Breast epithelium (tissue), 4 donors: ENCODE measurements at regions not wholly inside any gene's neighbourhood (a gene's known extent, or its start where the extent isn't known, plus 50 kb on each side); places are given as distances from the start of the nearest gene placed in this dataset.

Source experiments
- DNase-seq, 2 donors: peaks; one replicate each; pipeline ENCODE4 v3.0.0-alpha.2; 2019; ENCODE audit warnings: low spot score in 2 of 2
- H3K27ac ChIP-seq, 2 donors: fragments of 200-600 bp; sonication (generic) in 1 of 2; one replicate each; pipeline ENCODE4 v1.5.1; 2016 to 2019; ENCODE audit warnings: mild to moderate bottlenecking in 1 of 2
- H3K27me3 ChIP-seq, 2 donors: fragments of 200-600 bp; sonication (generic) in 1 of 2; one replicate each; pipeline versions ENCODE4 v1.5.1 to v1.6.0; 2017 to 2019; ENCODE audit warnings: control low read depth in 1 of 2, mild to moderate bottlenecking in 1 of 2
- H3K36me3 ChIP-seq: fragments of 200-600 bp; one replicate; pipeline ENCODE4 v1.5.1; 2019
- H3K4me1 ChIP-seq, 2 donors: fragments of 200-600 bp; sonication (generic); one replicate each; pipeline ENCODE4 v1.5.1; 2016 to 2019; ENCODE audit warnings: control low read depth in 1 of 2
- H3K4me3 ChIP-seq, 3 donors: fragments of 200-600 bp; sonication (generic); 1 replicate in 2 of 3; 2 replicates in 1 of 3; pipeline ENCODE4 v1.5.1; 2016 to 2019; ENCODE audit warnings: mild to moderate bottlenecking in 3 of 3, moderate library complexity in 2 of 3
- H3K9me3 ChIP-seq, 2 donors: fragments of 200-600 bp; sonication (generic) in 1 of 2; one replicate each; pipeline ENCODE4 v1.5.1; 2016 to 2019; ENCODE audit warnings: control low read depth in 1 of 2
- CTCF ChIP-seq, 3 donors: fragments of 450-650 bp; IDR thresholded peaks; one replicate each; pipeline ENCODE4 v1.5.1; 2016 to 2017; ENCODE audit warnings: antibody characterized with exemption in 3 of 3, mild to moderate bottlenecking in 3 of 3, moderate library complexity in 3 of 3
- POLR2A ChIP-seq: fragments of 450-650 bp; IDR thresholded peaks from one replicate; pipeline ENCODE4 v1.6.1; 2016; ENCODE audit warnings: antibody characterized with exemption, mild to moderate bottlenecking, moderate library complexity
- POLR2AphosphoS5 ChIP-seq, 3 donors: sonication (generic); formaldehyde crosslinking; IDR thresholded peaks; one replicate each; pipeline ENCODE4 v1.6.1; 2017; ENCODE audit warnings: antibody characterized with exemption in 3 of 3
- intact Hi-C: fragments of 100-400 bp; cut with DNase I; formaldehyde crosslinking; loops from one replicate; pipeline ENCODE4 v1.15.1; 2023; ENCODE audit warnings: low total_unique reads

- no peak for TF ChIP-seq CTCF (IDR thresholded peaks at IDR 0.05)
- TF ChIP-seq POLR2AphosphoS5 (IDR thresholded peaks at IDR 0.05): no peak
- no peak for TF ChIP-seq POLR2A
- intact Hi-C loops: no loop called here
These were observed 819.9 kb upstream of the GBE1 start for GRCh38 chr3:82581350-82581749.

DNA sequence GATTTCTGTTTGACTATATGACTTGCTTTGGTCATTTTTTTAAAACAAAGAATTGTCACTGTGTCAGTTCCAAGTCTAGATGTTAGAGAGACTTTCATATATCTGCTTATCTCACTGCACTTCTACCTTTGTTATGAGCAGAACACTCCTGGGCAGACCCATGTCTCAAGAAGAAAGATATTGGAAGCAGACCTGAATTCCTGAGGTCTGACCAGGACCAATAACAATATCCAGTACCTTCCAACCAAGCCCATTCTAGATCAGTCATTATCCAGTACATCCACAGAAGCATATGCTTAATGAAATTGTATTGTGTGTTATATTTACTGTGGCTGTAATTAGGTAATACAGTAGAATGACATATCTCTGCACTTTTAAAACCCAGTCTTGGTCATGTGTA is 811.3 kb upstream of the GBE1 start:
- Histone ChIP-seq H3K36me3 (no peaks in the 10 kb centered on the region), H3K9me3 (no peaks in the 10 kb centered on the region), H3K4me3 (no peak overlapping the region), H3K27ac (no peak overlapping the region), H3K4me1 (no peaks in the 10 kb centered on the region), H3K27me3 (no peaks in the 10 kb centered on the region)
- intact Hi-C loops: no loop called here
- TF ChIP-seq POLR2AphosphoS5 (IDR thresholded peaks at IDR 0.05) (no peak), POLR2A (no peak), CTCF (IDR thresholded peaks at IDR 0.05) (no peak)
- DNase-seq: no peak

More at GRCh38 chr3:82581350-82581749, 819.9 kb upstream of the GBE1 start:
- Histone ChIP-seq H3K36me3 (no peaks in the 10 kb centered on the region), H3K27ac (no peak overlapping the region), H3K4me1 (no peaks in the 10 kb centered on the region), H3K27me3 (no peaks in the 10 kb centered on the region), H3K4me3 (no peak overlapping the region), H3K9me3 (no peaks in the 10 kb centered on the region)
- DNase-seq: no peak

GRCh38 chr3:82568776-82569338 is 807.4 kb upstream of the GBE1 start:
- Histone ChIP-seq H3K27me3 (no peaks in the 10 kb centered on the region), H3K36me3 (no peaks in the 10 kb centered on the region), H3K4me1 (no peaks in the 10 kb centered on the region), H3K4me3 (no peak overlapping the region), H3K9me3 (no peaks in the 10 kb centered on the region), H3K27ac (no peak overlapping the region)
- intact Hi-C loops: no loop called here
- DNase-seq: no peak
- no peak for TF ChIP-seq CTCF (IDR thresholded peaks at IDR 0.05)
- TF ChIP-seq POLR2A: no peak
- no peak for TF ChIP-seq POLR2AphosphoS5 (IDR thresholded peaks at IDR 0.05)

DNA sequence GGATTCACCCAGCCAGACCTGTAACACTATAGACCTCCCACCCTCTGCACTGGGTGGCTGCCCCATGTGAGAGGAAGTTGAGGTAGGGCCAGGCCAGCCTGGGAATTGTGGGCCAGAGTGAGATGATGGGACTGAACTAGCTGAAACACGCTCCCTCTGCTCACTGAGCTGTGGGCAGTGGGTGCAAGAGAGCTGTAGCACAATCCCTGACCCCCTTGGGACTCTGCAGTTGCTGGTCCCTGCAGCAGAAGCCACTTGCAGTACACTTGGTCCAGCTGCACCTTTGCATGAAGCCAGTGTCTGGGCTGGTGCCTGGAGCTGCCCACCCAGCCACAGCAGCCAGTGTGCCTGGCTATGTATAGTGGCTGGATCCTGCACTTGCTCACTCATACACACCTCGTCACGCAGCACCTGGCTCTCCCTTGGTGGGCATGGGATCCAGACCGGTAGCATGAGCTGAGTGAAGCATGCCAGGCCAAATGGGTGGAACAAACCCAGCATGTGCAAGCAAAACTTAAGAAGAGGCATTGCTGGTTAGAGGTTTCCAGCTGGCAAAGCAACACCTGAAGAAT is 805.7 kb upstream of the GBE1 start:
- Histone ChIP-seq H3K4me3 (no peak overlapping the region), H3K27me3 (no peaks in the 10 kb centered on the region), H3K27ac (no peak overlapping the region), H3K36me3 (no peaks in the 10 kb centered on the region), H3K4me1 (no peaks in the 10 kb centered on the region), H3K9me3 (no peaks in the 10 kb centered on the region)
- TF ChIP-seq POLR2A (no peak), CTCF (IDR thresholded peaks at IDR 0.05) (no peak), POLR2AphosphoS5 (IDR thresholded peaks at IDR 0.05) (no peak)
- DNase-seq: no peak
- intact Hi-C loops: no loop called here

GRCh38 chr3:82562896-82563295 is 801.5 kb upstream of the GBE1 start:
- DNase-seq: no peak
- TF ChIP-seq POLR2A: no peak
- no peak for TF ChIP-seq CTCF (IDR thresholded peaks at IDR 0.05)
- Histone ChIP-seq H3K27me3 (no peaks in the 10 kb centered on the region), H3K9me3 (no peaks in the 10 kb centered on the region), H3K4me1 (no peaks in the 10 kb centered on the region), H3K27ac (no peak overlapping the region), H3K36me3 (no peaks in the 10 kb centered on the region), H3K4me3 (no peak overlapping the region)
- intact Hi-C loops: no loop called here
